WERI-Rb-1 (cell line): ENCODE measurements at regions not wholly inside any gene's neighbourhood (a gene's known extent, or its start where the extent isn't known, plus 50 kb on each side); places are given as distances from the start of the nearest gene placed in this dataset.

ENCODE experiments used
- DNase-seq: peaks from one replicate; pipeline ENCODE4 v3.0.0-alpha.2; 2020
- H3K27ac ChIP-seq: fragments of 250-450 bp; sonication (Bioruptor Pico); 2 replicates; pipeline ENCODE4 v1.5.1; 2020; ENCODE audit warnings: mild to moderate bottlenecking, moderate library complexity
- H3K27me3 ChIP-seq: fragments of 250-450 bp; sonication (Bioruptor Pico); 2 replicates; pipeline ENCODE4 v1.5.1; 2021; ENCODE audit warnings: mild to moderate bottlenecking, low read depth, moderate library complexity; ENCODE audit not compliant: insufficient read depth, severe bottlenecking
- H3K36me3 ChIP-seq: fragments of 250-450 bp; sonication (Bioruptor Pico); 2 replicates; pipeline ENCODE4 v1.5.1; 2020; ENCODE audit warnings: mild to moderate bottlenecking, moderate library complexity
- H3K4me3 ChIP-seq: 2 replicates; pipeline ENCODE4 v1.5.1; 2011; ENCODE audit warnings: low read depth, mild to moderate bottlenecking, control low read depth, low read length
- H3K9me3 ChIP-seq: fragments of 250-450 bp; sonication (Bioruptor Pico); 2 replicates; pipeline ENCODE4 v1.5.1; 2021; ENCODE audit warnings: mild to moderate bottlenecking, moderate library complexity; ENCODE audit not compliant: severe bottlenecking
- CTCF ChIP-seq: IDR thresholded peaks from 2 replicates; pipeline ENCODE4 v1.5.1; 2011; ENCODE audit warnings: low read depth, mild to moderate bottlenecking, control low read depth, inconsistent platforms, low read length

GRCh38 chr2:64311191-64311910 lies 142.6 kb upstream of the LGALSL start:
- Histone ChIP-seq H3K27me3 (no peaks in the 10 kb centered on the region), H3K36me3 (no peaks in the 10 kb centered on the region), H3K4me3 (no peak overlapping the region), H3K27ac (no peak overlapping the region), H3K9me3 (no peaks in the 10 kb centered on the region)
- DNase-seq, result no peak
- TF ChIP-seq CTCF, result no peak

DNA sequence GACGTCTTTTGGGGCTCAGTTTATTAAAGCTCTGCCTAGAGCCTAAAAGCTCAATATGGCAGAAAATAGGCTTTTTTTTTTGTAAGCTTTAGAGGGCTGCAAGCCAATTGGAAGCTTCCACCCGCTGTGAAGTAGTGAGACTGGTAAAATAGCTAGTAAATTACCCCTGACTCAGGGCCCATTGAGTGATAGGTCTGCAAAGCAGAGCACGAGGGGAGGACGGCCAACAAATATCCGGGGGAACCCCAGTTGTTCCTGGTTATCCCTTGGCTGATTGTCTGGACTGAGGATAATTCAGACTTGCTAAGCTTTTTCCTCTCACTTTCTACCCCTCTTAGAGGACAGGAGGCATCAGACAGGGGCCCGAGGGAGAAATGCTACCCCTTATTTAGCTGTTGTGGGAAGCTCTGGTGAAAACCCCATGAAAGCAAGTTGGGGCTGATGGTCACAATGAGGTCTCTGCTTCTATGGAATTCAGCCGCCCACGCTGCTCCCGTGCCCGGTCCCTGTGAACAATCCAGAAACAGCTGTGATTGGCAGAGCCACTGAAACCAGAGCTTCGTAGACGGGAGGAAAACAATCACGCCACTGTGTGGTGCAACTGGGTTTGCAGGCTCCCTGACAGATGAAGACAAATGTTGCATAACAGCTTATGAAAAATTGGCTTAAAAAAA lies 141.9 kb upstream of the LGALSL start:
- no peak for DNase-seq
- Histone ChIP-seq H3K36me3 (no peaks in the 10 kb centered on the region), H3K4me3 (no peak overlapping the region), H3K27ac (no peak overlapping the region), H3K9me3 (no peaks in the 10 kb centered on the region), H3K27me3 (no peaks in the 10 kb centered on the region)
- TF ChIP-seq CTCF, result no peak

DNA sequence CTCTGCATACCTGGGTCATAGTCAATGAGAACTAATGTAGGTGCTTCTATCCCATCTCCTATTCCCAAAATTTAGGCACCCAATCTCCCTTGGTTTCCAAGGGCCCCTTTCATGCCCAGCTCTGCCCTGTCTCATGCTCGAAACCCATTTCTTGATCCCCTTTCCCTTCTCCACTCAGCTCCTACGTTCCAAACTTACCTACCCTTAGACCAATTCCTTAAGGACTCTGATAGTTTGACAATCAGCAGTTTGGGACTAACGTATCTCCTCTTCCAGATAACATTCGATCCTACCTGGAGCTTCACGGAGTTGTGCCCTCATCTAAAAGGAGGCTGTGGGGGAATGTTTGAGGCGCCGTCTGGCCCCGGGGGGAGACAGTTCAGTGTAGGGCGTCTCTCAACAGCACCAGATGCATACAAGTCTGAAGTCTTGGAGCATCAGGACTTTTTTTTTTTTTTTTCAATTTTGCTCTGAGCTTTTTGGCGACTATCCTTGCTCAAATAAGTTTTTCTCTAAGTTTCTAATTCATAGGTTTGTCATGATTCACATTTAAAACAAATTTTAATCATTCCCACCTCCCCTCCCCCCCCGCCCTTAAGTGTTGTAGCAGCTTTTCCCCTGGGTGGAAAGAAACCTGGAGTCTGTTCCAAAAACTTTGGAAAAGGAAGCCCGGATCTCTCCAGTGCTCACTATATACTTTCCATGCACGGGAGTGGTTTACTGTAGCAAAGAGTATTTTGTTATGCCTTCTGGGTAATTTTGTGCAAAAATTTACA lies 141.2 kb upstream of the LGALSL start:
- DNase-seq, result no peak
- TF ChIP-seq CTCF, result no peak
- no peaks in the 10 kb centered on the region for H3K9me3 ChIP-seq
- H3K27me3 ChIP-seq, result no peaks in the 10 kb centered on the region
- H3K27ac ChIP-seq, result no peak overlapping the region
- H3K4me3 ChIP-seq, result no peak overlapping the region
- no peaks in the 10 kb centered on the region for H3K36me3 ChIP-seq

GRCh38 chr2:64313398-64313723 lies 140.6 kb upstream of the LGALSL start:
- no peaks in the 10 kb centered on the region for H3K9me3 ChIP-seq
- DNase-seq, result no peak
- no peaks in the 10 kb centered on the region for H3K27me3 ChIP-seq
- TF ChIP-seq CTCF, result no peak
- no peak overlapping the region for H3K4me3 ChIP-seq
- H3K27ac ChIP-seq, result no peak overlapping the region
- no peaks in the 10 kb centered on the region for H3K36me3 ChIP-seq

GRCh38 chr2:64315291-64315960 lies 138.5 kb upstream of the LGALSL start:
- no peaks in the 10 kb centered on the region for H3K27me3 ChIP-seq

More at GRCh38 chr2:64315291-64315960, 138.5 kb upstream of the LGALSL start:
- H3K27ac ChIP-seq, result no peak overlapping the region
- H3K36me3 ChIP-seq, result no peaks in the 10 kb centered on the region
- DNase-seq, result no peak
- TF ChIP-seq CTCF, result no peak
- H3K9me3 ChIP-seq, result no peaks in the 10 kb centered on the region
- H3K4me3 ChIP-seq, result no peak overlapping the region
